HCT116 (cell line): ENCODE measurements at regions not wholly inside any gene's neighbourhood (a gene's known extent, or its start where the extent isn't known, plus 50 kb on each side); places are given as distances from the start of the nearest gene placed in this dataset.

Source experiments
- ATAC-seq: fragments of 200-7000 bp; cut with Tn5 transposase; 2 replicates; pipeline ENCODE4 v1.9.1; 2020; ENCODE audit warnings: mild to moderate bottlenecking, moderate library complexity
- BruUV-seq: library from RNA; stranded (reverse); fragments of 400-500 nt; replicated peaks from 2 replicates; lab custom pipeline; 2021; lab: Mats Ljungman, UMichigan
- CTCF ChIA-PET: fragments of 300-600 bp; sonication (Branson Sonifier 250); formaldehyde crosslinking; loops from one replicate; lab custom pipeline; 2021; ENCODE audit warnings: antibody characterized with exemption; lab: Charles Lee
- POLR2A ChIA-PET: fragments of 300-600, 350-600 bp; sonication (Branson Sonifier 250); formaldehyde crosslinking; loops from one replicate; lab custom pipeline; 2021; ENCODE audit warnings: antibody characterized with exemption; lab: Charles Lee
- RAD21 ChIA-PET, 2 experiments: fragments of 300-600 bp; sonication (Branson Sonifier 250); formaldehyde crosslinking; loops; one replicate each; lab custom pipeline; 2023; ENCODE audit warnings: low total read pairs in 2 of 2; ENCODE audit not compliant: uncharacterized antibody in 2 of 2, unreplicated experiment in 2 of 2, low non-redundant PET in 1 of 2; lab: Charles Lee
- DNase-seq: peaks from one replicate; pipeline ENCODE4 v3.0.0-alpha.2; 2010; ENCODE audit warnings: low read depth, low spot score
- H2AFZ ChIP-seq: fragments of 200-600 bp; shearing (Covaris generic), sonication (generic); 2 replicates; pipeline ENCODE4 v1.6.1; 2017; ENCODE audit warnings: low read depth, mixed run types, mixed read lengths, antibody characterized with exemption, low read length; ENCODE audit not compliant: poor library complexity, severe bottlenecking
- H3K27ac ChIP-seq: 2 replicates; pipeline ENCODE4 v1.5.1; 2012; ENCODE audit warnings: low read depth, low read length
- H3K27me3 ChIP-seq: fragments of 200-600 bp; sonication (generic); 2 replicates; pipeline ENCODE4 v1.6.1; 2016; ENCODE audit warnings: mixed run types, low read length, mixed read lengths; ENCODE audit not compliant: insufficient read depth
- H3K36me3 ChIP-seq, 2 experiments: fragments of 200-500 bp in 1 of 2; fragments of 200-600 bp in 1 of 2; sonication (Bioruptor generic) in 1 of 2; sonication (generic) in 1 of 2; 2 replicates each; pipeline versions ENCODE4 v1.5.1 to v1.6.1; 2014 to 2016; ENCODE audit warnings: low read length in 2 of 2, inconsistent platforms in 1 of 2, mixed read lengths in 1 of 2, mixed run types in 1 of 2; ENCODE audit not compliant: insufficient read depth in 2 of 2, control insufficient read depth in 1 of 2
- H3K4me1 ChIP-seq, 2 experiments: fragments of 200-600 bp in 1 of 2; sonication (generic) in 1 of 2; 2 replicates each; pipeline versions ENCODE4 v1.5.1 to v1.6.1; 2012 to 2017; ENCODE audit warnings: low read length in 2 of 2, inconsistent platforms in 1 of 2, mild to moderate bottlenecking in 1 of 2, mixed read lengths in 1 of 2, mixed run types in 1 of 2, moderate library complexity in 1 of 2; ENCODE audit not compliant: insufficient read depth in 2 of 2, control insufficient read depth in 1 of 2
- H3K4me2 ChIP-seq: fragments of 200-600 bp; sonication (generic); 2 replicates; pipeline ENCODE4 v1.6.1; 2017; ENCODE audit warnings: mixed run types, low read length, mixed read lengths
- H3K4me3 ChIP-seq, 2 experiments: fragments of 200-600 bp in 1 of 2; sonication (generic) in 1 of 2; replicated peaks in 1 of 2; 2 replicates each; pipeline ENCODE4 v1.5.1; 2011 to 2016; ENCODE audit warnings: low read length in 2 of 2, control low read depth in 1 of 2, low read depth in 1 of 2, mild to moderate bottlenecking in 1 of 2, mixed read lengths in 1 of 2, mixed run types in 1 of 2
- H3K79me2 ChIP-seq: fragments of 200-600 bp; sonication (generic); 2 replicates; pipeline ENCODE4 v1.6.1; 2017; ENCODE audit warnings: mild to moderate bottlenecking, mixed run types, low read length, moderate library complexity, mixed read lengths; ENCODE audit not compliant: insufficient read depth
- H3K9ac ChIP-seq: fragments of 200-600 bp; sonication (generic); 2 replicates; pipeline ENCODE4 v1.6.1; 2016; ENCODE audit warnings: low read length, mixed read lengths
- H3K9me2 ChIP-seq: fragments of 200-600 bp; sonication (generic), shearing (Covaris generic); 2 replicates; pipeline ENCODE4 v1.6.1; 2017; ENCODE audit warnings: mixed run types, mild to moderate bottlenecking, moderate library complexity; ENCODE audit not compliant: insufficient read depth
- H3K9me3 ChIP-seq, 2 experiments: fragments of 200-500 bp in 1 of 2; fragments of 200-600 bp in 1 of 2; sonication (Bioruptor generic) in 1 of 2; sonication (generic) in 1 of 2; 2 replicates each; pipeline ENCODE4 v1.6.1; 2014 to 2017; ENCODE audit warnings: low read length in 2 of 2, mixed read lengths in 2 of 2, inconsistent platforms in 1 of 2, low read depth in 1 of 2, mild to moderate bottlenecking in 1 of 2, mixed run types in 1 of 2, moderate library complexity in 1 of 2; ENCODE audit not compliant: control insufficient read depth in 1 of 2, insufficient read depth in 1 of 2
- H4K20me1 ChIP-seq: fragments of 200-600 bp; sonication (generic), shearing (Covaris generic); 2 replicates; pipeline ENCODE4 v1.6.1; 2017; ENCODE audit warnings: mixed run types, mild to moderate bottlenecking, moderate library complexity; ENCODE audit not compliant: insufficient read depth
- CBX3 ChIP-seq: IDR thresholded peaks from 2 replicates; pipeline ENCODE4 v1.6.1; 2012; ENCODE audit warnings: low read depth
- CEBPB ChIP-seq: IDR thresholded peaks from 2 replicates; pipeline ENCODE4 v1.6.1; 2012; ENCODE audit warnings: low read depth
- EGR1 ChIP-seq: IDR thresholded peaks from 2 replicates; pipeline ENCODE4 v1.6.1; 2012; ENCODE audit warnings: low read depth
- ELF1 ChIP-seq: IDR thresholded peaks from 2 replicates; pipeline ENCODE4 v1.6.1; 2012; ENCODE audit warnings: low read depth, borderline replicate concordance
- EZH2 ChIP-seq: fragments of 200-600 bp; sonication (generic); IDR thresholded peaks from 2 replicates; pipeline ENCODE4 v1.6.1; 2017; ENCODE audit warnings: antibody characterized with exemption, mixed run types
- JUND ChIP-seq: IDR thresholded peaks from 2 replicates; pipeline ENCODE4 v1.6.1; 2012
- POLR2A ChIP-seq: IDR thresholded peaks from 2 replicates; pipeline ENCODE4 v1.7.0; 2011; ENCODE audit warnings: borderline replicate concordance; ENCODE audit not compliant: insufficient read depth, insufficient read length; ENCODE audit errors: extremely low read depth
- POLR2AphosphoS5 ChIP-seq: IDR thresholded peaks from 2 replicates; pipeline ENCODE4 v1.6.1; 2011; ENCODE audit warnings: mild to moderate bottlenecking, low read depth, low read length, moderate library complexity
- RAD21 ChIP-seq: IDR thresholded peaks from 2 replicates; pipeline ENCODE4 v1.6.1; 2012; ENCODE audit warnings: low read depth, mild to moderate bottlenecking
- SIN3A ChIP-seq: IDR thresholded peaks from 2 replicates; pipeline ENCODE4 v1.6.1; 2012; ENCODE audit warnings: low read depth
- SP1 ChIP-seq: IDR thresholded peaks from 2 replicates; pipeline ENCODE4 v1.6.1; 2012; ENCODE audit warnings: low read depth
- SRF ChIP-seq: IDR thresholded peaks from 2 replicates; pipeline ENCODE4 v1.6.1; 2012; ENCODE audit warnings: low read depth
- TCF7L2 ChIP-seq: IDR thresholded peaks from 2 replicates; pipeline ENCODE4 v1.7.0; 2011; ENCODE audit warnings: borderline replicate concordance, inconsistent platforms; ENCODE audit not compliant: insufficient read depth, insufficient read length; ENCODE audit errors: extremely low read depth
- YY1 ChIP-seq: IDR thresholded peaks from 2 replicates; pipeline ENCODE4 v1.6.1; 2011; ENCODE audit warnings: low read length, low read depth, moderate library complexity, mild to moderate bottlenecking; ENCODE audit not compliant: insufficient replicate concordance; ENCODE audit errors: extremely low read depth
- ZFX ChIP-seq: fragments of 450-650 bp; IDR thresholded peaks from 2 replicates; pipeline ENCODE4 v1.6.1; 2017
- intact Hi-C: fragments of 100-400 bp; cut with micrococcal nuclease; formaldehyde crosslinking; loops from 2 replicates; pipeline ENCODE4 v1.10.0; 2022
- TF ChIP-seq, protein P1 (sequence below): IDR thresholded peaks from 2 replicates; pipeline ENCODE4 v1.6.1; 2012; ENCODE audit warnings: low read depth
- TF ChIP-seq, protein P2 (sequence below): IDR thresholded peaks from 2 replicates; pipeline ENCODE4 v1.6.1; 2012
- TF ChIP-seq, protein P3 (sequence below): IDR thresholded peaks from 2 replicates; pipeline ENCODE4 v1.6.1; 2011; ENCODE audit warnings: mild to moderate bottlenecking, low read length, moderate library complexity; ENCODE audit not compliant: insufficient replicate concordance; ENCODE audit errors: extremely low read depth
- TF ChIP-seq, protein P4 (sequence below): IDR thresholded peaks from 2 replicates; pipeline ENCODE4 v1.6.1; 2012
- TF ChIP-seq, protein P5 (sequence below), 3 experiments: fragments of 200-600 bp in 1 of 3; sonication (generic) in 1 of 3; IDR thresholded peaks in 2 of 3; conservative IDR thresholded peaks in 1 of 3; 2 replicates each; pipeline ENCODE4 v1.5.1; 2012 to 2017; ENCODE audit warnings: low read depth in 2 of 3, low read length in 2 of 3, antibody characterized with exemption in 1 of 3, borderline replicate concordance in 1 of 3, control low read depth in 1 of 3, mild to moderate bottlenecking in 1 of 3, mixed read lengths in 1 of 3, mixed run types in 1 of 3, moderate library complexity in 1 of 3; ENCODE audit not compliant: insufficient read depth in 1 of 3

DNA sequence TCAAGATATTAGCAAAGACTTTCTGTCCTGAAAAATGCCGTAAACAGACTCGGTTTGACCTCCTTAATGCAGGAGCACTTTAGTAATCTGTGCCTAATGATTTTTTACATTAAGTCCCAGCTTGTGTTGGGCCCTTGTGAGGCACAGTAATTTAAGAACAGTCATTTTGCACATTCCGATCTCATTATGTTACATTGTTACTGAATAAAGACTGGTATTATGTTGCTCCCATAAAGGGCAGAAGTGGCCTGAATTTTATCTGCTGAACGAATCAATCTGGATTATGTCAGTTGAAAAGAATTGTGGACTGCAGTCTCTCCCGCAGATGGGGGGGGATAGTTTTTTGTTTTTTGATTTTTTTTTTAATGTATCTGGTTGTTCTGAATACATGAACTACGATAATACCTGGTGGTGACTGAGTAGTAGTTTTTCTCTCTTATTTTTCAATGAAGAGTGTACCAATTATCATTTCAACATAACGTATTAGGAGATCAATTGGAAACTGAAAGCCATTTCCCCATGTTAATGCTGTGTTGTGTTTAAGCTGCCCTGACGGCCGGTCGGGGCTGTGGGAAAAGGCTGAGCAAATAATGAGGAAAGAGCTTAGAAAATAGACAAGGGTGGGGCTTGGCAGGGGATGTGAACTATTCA is 290.2 kb downstream of the ZNF536 start:
- Histone ChIP-seq H3K9me3 (no peaks in the 10 kb centered on the region), H3K4me3 (no peak overlapping the region), H4K20me1 (no peaks in the 10 kb centered on the region), H3K27ac (no peak overlapping the region), H3K9me2 (no peaks in the 10 kb centered on the region), H3K36me3 (no peaks in the 10 kb centered on the region), H2AFZ (no peak overlapping the region), H3K79me2 (no peaks in the 10 kb centered on the region), H3K4me2 (no peak overlapping the region), H3K27me3 (no peaks in the 10 kb centered on the region)
- BruUV-seq = no TSS peak
- DNase-seq = no peak
- ATAC-seq = no peak
- intact Hi-C loops = no loop called here
- RAD21 ChIA-PET = no interaction called here
- TF ChIP-seq JUND (no peak), SP1 (no peak), EZH2 (no peak), CEBPB (no peak), POLR2A (no peak), ELF1 (no peak), TCF7L2 (no peak), YY1 (no peak), EGR1 (no peak), POLR2AphosphoS5 (no peak), CBX3 (no peak), SIN3A (no peak), RAD21 (no peak), ZFX (no peak), SRF (no peak)
- TF ChIP-seq, protein P1, sequence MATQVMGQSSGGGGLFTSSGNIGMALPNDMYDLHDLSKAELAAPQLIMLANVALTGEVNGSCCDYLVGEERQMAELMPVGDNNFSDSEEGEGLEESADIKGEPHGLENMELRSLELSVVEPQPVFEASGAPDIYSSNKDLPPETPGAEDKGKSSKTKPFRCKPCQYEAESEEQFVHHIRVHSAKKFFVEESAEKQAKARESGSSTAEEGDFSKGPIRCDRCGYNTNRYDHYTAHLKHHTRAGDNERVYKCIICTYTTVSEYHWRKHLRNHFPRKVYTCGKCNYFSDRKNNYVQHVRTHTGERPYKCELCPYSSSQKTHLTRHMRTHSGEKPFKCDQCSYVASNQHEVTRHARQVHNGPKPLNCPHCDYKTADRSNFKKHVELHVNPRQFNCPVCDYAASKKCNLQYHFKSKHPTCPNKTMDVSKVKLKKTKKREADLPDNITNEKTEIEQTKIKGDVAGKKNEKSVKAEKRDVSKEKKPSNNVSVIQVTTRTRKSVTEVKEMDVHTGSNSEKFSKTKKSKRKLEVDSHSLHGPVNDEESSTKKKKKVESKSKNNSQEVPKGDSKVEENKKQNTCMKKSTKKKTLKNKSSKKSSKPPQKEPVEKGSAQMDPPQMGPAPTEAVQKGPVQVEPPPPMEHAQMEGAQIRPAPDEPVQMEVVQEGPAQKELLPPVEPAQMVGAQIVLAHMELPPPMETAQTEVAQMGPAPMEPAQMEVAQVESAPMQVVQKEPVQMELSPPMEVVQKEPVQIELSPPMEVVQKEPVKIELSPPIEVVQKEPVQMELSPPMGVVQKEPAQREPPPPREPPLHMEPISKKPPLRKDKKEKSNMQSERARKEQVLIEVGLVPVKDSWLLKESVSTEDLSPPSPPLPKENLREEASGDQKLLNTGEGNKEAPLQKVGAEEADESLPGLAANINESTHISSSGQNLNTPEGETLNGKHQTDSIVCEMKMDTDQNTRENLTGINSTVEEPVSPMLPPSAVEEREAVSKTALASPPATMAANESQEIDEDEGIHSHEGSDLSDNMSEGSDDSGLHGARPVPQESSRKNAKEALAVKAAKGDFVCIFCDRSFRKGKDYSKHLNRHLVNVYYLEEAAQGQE = no peak
- TF ChIP-seq, protein P2, sequence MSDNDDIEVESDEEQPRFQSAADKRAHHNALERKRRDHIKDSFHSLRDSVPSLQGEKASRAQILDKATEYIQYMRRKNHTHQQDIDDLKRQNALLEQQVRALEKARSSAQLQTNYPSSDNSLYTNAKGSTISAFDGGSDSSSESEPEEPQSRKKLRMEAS = no peak
- TF ChIP-seq, protein P3, sequence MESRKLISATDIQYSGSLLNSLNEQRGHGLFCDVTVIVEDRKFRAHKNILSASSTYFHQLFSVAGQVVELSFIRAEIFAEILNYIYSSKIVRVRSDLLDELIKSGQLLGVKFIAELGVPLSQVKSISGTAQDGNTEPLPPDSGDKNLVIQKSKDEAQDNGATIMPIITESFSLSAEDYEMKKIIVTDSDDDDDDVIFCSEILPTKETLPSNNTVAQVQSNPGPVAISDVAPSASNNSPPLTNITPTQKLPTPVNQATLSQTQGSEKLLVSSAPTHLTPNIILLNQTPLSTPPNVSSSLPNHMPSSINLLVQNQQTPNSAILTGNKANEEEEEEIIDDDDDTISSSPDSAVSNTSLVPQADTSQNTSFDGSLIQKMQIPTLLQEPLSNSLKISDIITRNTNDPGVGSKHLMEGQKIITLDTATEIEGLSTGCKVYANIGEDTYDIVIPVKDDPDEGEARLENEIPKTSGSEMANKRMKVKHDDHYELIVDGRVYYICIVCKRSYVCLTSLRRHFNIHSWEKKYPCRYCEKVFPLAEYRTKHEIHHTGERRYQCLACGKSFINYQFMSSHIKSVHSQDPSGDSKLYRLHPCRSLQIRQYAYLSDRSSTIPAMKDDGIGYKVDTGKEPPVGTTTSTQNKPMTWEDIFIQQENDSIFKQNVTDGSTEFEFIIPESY = no peak
- TF ChIP-seq, protein P4, sequence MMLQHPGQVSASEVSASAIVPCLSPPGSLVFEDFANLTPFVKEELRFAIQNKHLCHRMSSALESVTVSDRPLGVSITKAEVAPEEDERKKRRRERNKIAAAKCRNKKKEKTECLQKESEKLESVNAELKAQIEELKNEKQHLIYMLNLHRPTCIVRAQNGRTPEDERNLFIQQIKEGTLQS = no peak
- TF ChIP-seq, protein P5, sequence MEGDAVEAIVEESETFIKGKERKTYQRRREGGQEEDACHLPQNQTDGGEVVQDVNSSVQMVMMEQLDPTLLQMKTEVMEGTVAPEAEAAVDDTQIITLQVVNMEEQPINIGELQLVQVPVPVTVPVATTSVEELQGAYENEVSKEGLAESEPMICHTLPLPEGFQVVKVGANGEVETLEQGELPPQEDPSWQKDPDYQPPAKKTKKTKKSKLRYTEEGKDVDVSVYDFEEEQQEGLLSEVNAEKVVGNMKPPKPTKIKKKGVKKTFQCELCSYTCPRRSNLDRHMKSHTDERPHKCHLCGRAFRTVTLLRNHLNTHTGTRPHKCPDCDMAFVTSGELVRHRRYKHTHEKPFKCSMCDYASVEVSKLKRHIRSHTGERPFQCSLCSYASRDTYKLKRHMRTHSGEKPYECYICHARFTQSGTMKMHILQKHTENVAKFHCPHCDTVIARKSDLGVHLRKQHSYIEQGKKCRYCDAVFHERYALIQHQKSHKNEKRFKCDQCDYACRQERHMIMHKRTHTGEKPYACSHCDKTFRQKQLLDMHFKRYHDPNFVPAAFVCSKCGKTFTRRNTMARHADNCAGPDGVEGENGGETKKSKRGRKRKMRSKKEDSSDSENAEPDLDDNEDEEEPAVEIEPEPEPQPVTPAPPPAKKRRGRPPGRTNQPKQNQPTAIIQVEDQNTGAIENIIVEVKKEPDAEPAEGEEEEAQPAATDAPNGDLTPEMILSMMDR (IDR thresholded peaks at IDR 0.05 in 2 of 3, conservative IDR thresholded peaks at IDR 0.05 in 1 of 3; ENCODE audit: borderline replicate concordance in 1 of 3, insufficient read depth in 1 of 3, low read depth in 2 of 3, low read length in 2 of 3) = no peak
- TF ChIP-seq, all 23 proteins: peak for 0
- POLR2A ChIA-PET = no interaction called here
- Histone ChIP-seq H3K9ac (no peak overlapping the region), H3K4me1 (no peaks in the 10 kb centered on the region)
- CTCF ChIA-PET = no interaction called here
